Heart left ventricle (tissue), 16 donors: ENCODE measurements at regions not wholly inside any gene's neighbourhood (a gene's known extent, or its start where the extent isn't known, plus 50 kb on each side); places are given as distances from the start of the nearest gene placed in this dataset.
"Not testable (repeated sequence)": the region's sequence is repeated elsewhere in the genome, so short reads cannot be mapped to it uniquely, and the experiment has no call there.

Source experiments
- ATAC-seq, 4 donors: fragments of 200-7000 bp; cut with Tn5 transposase; one replicate each; pipeline ENCODE4 v1.9.1; 2020 to 2022; ENCODE audit warnings: moderate library complexity in 4 of 4, mild to moderate bottlenecking in 3 of 4, moderate number of reproducible peaks in 1 of 4
- DNase-seq, 5 donors: peaks; one replicate each; pipeline ENCODE4 v3.0.0-alpha.2; 2020
- H3K27ac ChIP-seq, 12 donors: fragments of 200-600 bp; sonication (generic) in 4 of 12; one replicate each; pipeline versions ENCODE4 v1.5.0 to v1.8.0; 2016 to 2022; ENCODE audit warnings: mild to moderate bottlenecking in 2 of 12
- H3K27me3 ChIP-seq, 9 donors: fragments of 200-600 bp; sonication (generic) in 2 of 9; one replicate each; pipeline versions ENCODE4 v1.5.1 to v1.8.0; 2016 to 2022; ENCODE audit warnings: mild to moderate bottlenecking in 3 of 9
- H3K36me3 ChIP-seq, 9 donors: fragments of 200-600 bp; sonication (generic) in 2 of 9; one replicate each; pipeline versions ENCODE4 v1.5.0 to v1.8.0; 2018 to 2022; ENCODE audit warnings: mild to moderate bottlenecking in 2 of 9
- H3K4me1 ChIP-seq, 12 donors: fragments of 200-600 bp; sonication (generic) in 4 of 12; one replicate each; pipeline versions ENCODE4 v1.5.0 to v1.8.0; 2016 to 2022; ENCODE audit warnings: mild to moderate bottlenecking in 3 of 12
- H3K4me3 ChIP-seq, 12 donors: fragments of 200-600 bp; sonication (generic) in 4 of 12; one replicate each; pipeline versions ENCODE4 v1.5.0 to v1.8.0; 2017 to 2022; ENCODE audit warnings: mild to moderate bottlenecking in 9 of 12, moderate library complexity in 4 of 12
- H3K9me3 ChIP-seq, 12 donors: fragments of 200-600 bp; sonication (generic) in 4 of 12; one replicate each; pipeline versions ENCODE4 v1.5.0 to v1.8.0; 2016 to 2022; ENCODE audit warnings: mild to moderate bottlenecking in 1 of 12
- CTCF ChIP-seq, 12 donors: fragments of 200-600 bp; sonication (generic) in 4 of 12; IDR thresholded peaks; one replicate each; pipeline versions ENCODE4 v1.5.0 to v1.8.0; 2018 to 2022; ENCODE audit warnings: antibody characterized with exemption in 12 of 12, mild to moderate bottlenecking in 5 of 12
- POLR2A ChIP-seq, 2 donors: fragments of 450-650 bp; IDR thresholded peaks; one replicate each; pipeline ENCODE4 v1.6.1; 2017; ENCODE audit warnings: antibody characterized with exemption in 2 of 2, mild to moderate bottlenecking in 2 of 2, moderate library complexity in 2 of 2
- WGBS, 4 donors: extraction: QIAGEN DNeasy Blood & Tissue Kit in 2 of 4; methylation state at CpG; one replicate each; pipeline versions ENCODE4 v1.1.5 to v1.1.7; 2013 to 2018; 5-methylcytosine and 5-hydroxymethylcytosine counted together
- intact Hi-C, 10 donors: fragments of 100-400 bp; cut with DNase I; formaldehyde crosslinking; loops; one replicate each; pipeline versions ENCODE4 v1.11.1 to v1.14.2; 2022
- donor health status: ischemic (EF 13 %, LVEDD 7.1; RV severe dilation, severe dysfunction).
- donor health status: healthy with polysubstance abuse.
- donor health status: DM: no; HTN: yes; CAD: no.
- donor health status: DM: no; HTN: no; CAD: no.
- donor health status: ischemic (EF 25% LVEDD 6.9; RV normal size, moderate dysfunction).
- donor health status: ischemic (EF 25% LVEDD 5.7; RV mildly dilated, moderate dysfunction).
- donor health status: healthy.
- donor health status: DM: yes; HTN: yes; CAD: no.
- donor health status: ischemic (EF 35%, LVEDD 5.7; RV mildly dilated, moderate dysfunction).
- donor health status: nonischemic (EF 11% LVEDD 7.7; RV severe dilation, severe dysfunction).
- donor health status: DM: yes; HTN: yes; CAD: no.
- donor health status: PGD.
- donor health status: ischemic (EF 29% LVEDD 5.4; RV normal size, mild dysfunction).
- donor health status: nonischemic (EF 23%, LVEDD 6.1; RV moderate dilation, normal function).

- intact Hi-C loops = no loop called here
- no peak for TF ChIP-seq POLR2A (IDR thresholded peaks at IDR 0.05)
- TF ChIP-seq CTCF (IDR thresholded peaks at IDR 0.05) = no peak
These were observed 96.3 kb upstream of the SATB2 start for GRCh38 chr2:199554026-199554425.

GRCh38 chr2:199552141-199552540 is 94.4 kb upstream of the SATB2 start:
- no peak for TF ChIP-seq POLR2A (IDR thresholded peaks at IDR 0.05)
- no peak for TF ChIP-seq CTCF (IDR thresholded peaks at IDR 0.05)
- WGBS, 4 donors = 75 to 79% (median 77%) methylated on average over 6 of the region's 6 CpGs
- no peak for ATAC-seq
- no peaks in the 10 kb centered on the region for H3K4me1 ChIP-seq
- no peak for DNase-seq
- H3K4me3 ChIP-seq = no peak overlapping the region
- no peaks in the 10 kb centered on the region for H3K36me3 ChIP-seq
- no peak overlapping the region for H3K27ac ChIP-seq
- no peaks in the 10 kb centered on the region for H3K27me3 ChIP-seq
- H3K9me3 ChIP-seq = no peaks in the 10 kb centered on the region
- intact Hi-C loops = no loop called here

More at GRCh38 chr2:199554026-199554425, 96.3 kb upstream of the SATB2 start:
- Histone ChIP-seq H3K27me3 (no peaks in the 10 kb centered on the region), H3K4me1 (no peaks in the 10 kb centered on the region), H3K27ac (no peak overlapping the region), H3K9me3 (no peaks in the 10 kb centered on the region), H3K36me3 (no peaks in the 10 kb centered on the region), H3K4me3 (no peak overlapping the region)
- DNase-seq (no peak), ATAC-seq (no peak)
- WGBS, 4 donors = 85 to 92% (median 88%) methylated on average over 2 of the region's 2 CpGs

- H3K9me3 ChIP-seq = no peaks in the 10 kb centered on the region
- no peaks in the 10 kb centered on the region for H3K36me3 ChIP-seq
- no peak overlapping the region for H3K27ac ChIP-seq
- DNase-seq = no peak
- TF ChIP-seq POLR2A (IDR thresholded peaks at IDR 0.05) (no peak), CTCF (IDR thresholded peaks at IDR 0.05) (no peak)
- H3K4me3 ChIP-seq = no peak overlapping the region
- no peak for ATAC-seq
- no peaks in the 10 kb centered on the region for H3K4me1 ChIP-seq
- WGBS, 4 donors = 70 to 78% (median 70%) methylated on average over 4 of the region's 4 CpGs
- intact Hi-C loops = no loop called here
- H3K27me3 ChIP-seq = peaks cover 0 to 6% (median 0%) of the 10 kb centered on the region in 9 donors
These were observed 86.0 kb upstream of the SATB2 start for GRCh38 chr2:199543606-199544172.

GRCh38 chr2:199535445-199536177 is 77.9 kb upstream of the SATB2 start:
- no peaks in the 10 kb centered on the region for H3K36me3 ChIP-seq
- H3K4me1 ChIP-seq = no peaks in the 10 kb centered on the region
- H3K9me3 ChIP-seq = no peaks in the 10 kb centered on the region
- H3K27ac ChIP-seq = no peak overlapping the region
- ATAC-seq (no peak), DNase-seq (no peak)
- intact Hi-C loops = no loop called here
- H3K4me3 ChIP-seq = no peak overlapping the region
- WGBS, 4 donors = 81 to 86% (median 84%) methylated on average over 7 of the region's 7 CpGs
- TF ChIP-seq POLR2A (IDR thresholded peaks at IDR 0.05) = no peak
- TF ChIP-seq CTCF (IDR thresholded peaks at IDR 0.05) = no peak
- H3K27me3 ChIP-seq = peaks cover 0 to 8% (median 0%) of the 10 kb centered on the region in 9 donors

GRCh38 chr2:199533873-199534272 is 76.1 kb upstream of the SATB2 start:
- intact Hi-C loops, H3K4me1 ChIP-seq, H3K9me3 ChIP-seq, H3K4me3 ChIP-seq, H3K27ac ChIP-seq, DNase-seq, H3K27me3 ChIP-seq, H3K36me3 ChIP-seq, ATAC-seq: not testable (repeated sequence)
- WGBS, 4 donors = 84 to 89% (median 87%) methylated on average over 3 of the region's 3 CpGs
